Thyroid gland (tissue), 4 donors: ENCODE measurements at regions not wholly inside any gene's neighbourhood (a gene's known extent, or its start where the extent isn't known, plus 50 kb on each side); places are given as distances from the start of the nearest gene placed in this dataset.

Experiments
- POLR2A ChIP-seq, 2 donors: fragments of 450-650 bp; IDR thresholded peaks; one replicate each; pipeline ENCODE4 v1.6.1; 2017; ENCODE audit warnings: antibody characterized with exemption in 2 of 2, mild to moderate bottlenecking in 2 of 2, moderate library complexity in 1 of 2
- TF ChIP-seq, protein P1 (sequence below), 6 experiments: fragments of 200-600 bp in 3 of 6; fragments of 450-650 bp in 3 of 6; sonication (generic) in 3 of 6; IDR thresholded peaks; one replicate each; pipeline ENCODE4 v1.5.1; 2016 to 2019; ENCODE audit warnings: antibody characterized with exemption in 6 of 6, mild to moderate bottlenecking in 2 of 6, inconsistent platforms in 1 of 6, moderate library complexity in 1 of 6

DNA sequence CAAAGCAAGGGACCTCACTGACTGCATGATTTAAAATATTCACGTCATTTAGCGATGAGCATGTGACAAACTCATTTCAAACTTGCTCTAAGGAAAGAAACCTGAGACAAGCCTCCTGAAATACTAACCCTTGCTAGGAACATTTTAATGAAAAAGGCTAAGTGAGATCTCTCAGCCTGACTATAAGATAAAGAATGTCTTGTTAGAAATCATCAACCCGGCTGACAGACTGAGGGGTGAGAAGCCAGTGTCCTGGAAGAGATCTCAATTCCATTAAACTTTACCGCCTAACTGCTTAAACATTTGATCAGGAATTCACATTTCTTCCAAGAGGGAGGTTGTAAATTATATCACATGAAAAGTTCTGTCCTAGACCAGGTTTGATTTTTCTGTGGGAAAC, 274.8 kb upstream of the EXOC2 start:
- TF ChIP-seq, protein P1, sequence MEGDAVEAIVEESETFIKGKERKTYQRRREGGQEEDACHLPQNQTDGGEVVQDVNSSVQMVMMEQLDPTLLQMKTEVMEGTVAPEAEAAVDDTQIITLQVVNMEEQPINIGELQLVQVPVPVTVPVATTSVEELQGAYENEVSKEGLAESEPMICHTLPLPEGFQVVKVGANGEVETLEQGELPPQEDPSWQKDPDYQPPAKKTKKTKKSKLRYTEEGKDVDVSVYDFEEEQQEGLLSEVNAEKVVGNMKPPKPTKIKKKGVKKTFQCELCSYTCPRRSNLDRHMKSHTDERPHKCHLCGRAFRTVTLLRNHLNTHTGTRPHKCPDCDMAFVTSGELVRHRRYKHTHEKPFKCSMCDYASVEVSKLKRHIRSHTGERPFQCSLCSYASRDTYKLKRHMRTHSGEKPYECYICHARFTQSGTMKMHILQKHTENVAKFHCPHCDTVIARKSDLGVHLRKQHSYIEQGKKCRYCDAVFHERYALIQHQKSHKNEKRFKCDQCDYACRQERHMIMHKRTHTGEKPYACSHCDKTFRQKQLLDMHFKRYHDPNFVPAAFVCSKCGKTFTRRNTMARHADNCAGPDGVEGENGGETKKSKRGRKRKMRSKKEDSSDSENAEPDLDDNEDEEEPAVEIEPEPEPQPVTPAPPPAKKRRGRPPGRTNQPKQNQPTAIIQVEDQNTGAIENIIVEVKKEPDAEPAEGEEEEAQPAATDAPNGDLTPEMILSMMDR (IDR thresholded peaks at IDR 0.05), result no peak
- TF ChIP-seq POLR2A (IDR thresholded peaks at IDR 0.05), result no peak
